Mammary epithelial cell (primary cell): ENCODE measurements at regions not wholly inside any gene's neighbourhood (a gene's known extent, or its start where the extent isn't known, plus 50 kb on each side); places are given as distances from the start of the nearest gene placed in this dataset.

ENCODE experiments used
- CTCF ChIP-seq, 2 donors: IDR thresholded peaks in 1 of 2; conservative IDR thresholded peaks in 1 of 2; 2 replicates each; pipeline ENCODE4 v1.5.1; 2011 to 2012; ENCODE audit warnings: inconsistent platforms in 2 of 2, low read length in 2 of 2, mild to moderate bottlenecking in 2 of 2, control low read depth in 1 of 2, low read depth in 1 of 2; ENCODE audit not compliant: insufficient read depth in 1 of 2; ENCODE audit errors: extremely low read depth in 1 of 2
- EZH2 ChIP-seq: IDR thresholded peaks from 2 replicates; pipeline ENCODE4 v1.6.1; 2012; ENCODE audit warnings: low read length, inconsistent platforms, borderline replicate concordance

- TF ChIP-seq CTCF (conservative IDR thresholded peaks at IDR 0.05 in 1 of 2, IDR thresholded peaks at IDR 0.05 in 1 of 2; ENCODE audit: extremely low read depth in 1 of 2, insufficient read depth in 1 of 2, low read depth in 1 of 2, low read length in 2 of 2) (no peak), EZH2 (no peak)
Observed at GRCh38 chrX:109312757-109313156, 169.1 kb downstream of the GUCY2F start.
